DOHH2 (cell line): ENCODE measurements at regions not wholly inside any gene's neighbourhood (a gene's known extent, or its start where the extent isn't known, plus 50 kb on each side); places are given as distances from the start of the nearest gene placed in this dataset.

ENCODE experiments used
- H3F3A ChIP-seq: fragments of 200-600 bp; sonication (generic), shearing (Covaris generic); 2 replicates; pipeline ENCODE4 v1.6.0; 2016; ENCODE audit warnings: antibody characterized with exemption, mild to moderate bottlenecking; ENCODE audit not compliant: control insufficient read depth, insufficient read depth
- H3K27ac ChIP-seq: fragments of 200-600 bp; sonication (generic); 2 replicates; pipeline ENCODE4 v1.5.1; 2014; ENCODE audit warnings: low read depth, mild to moderate bottlenecking, low read length, moderate library complexity
- H3K27me3 ChIP-seq: fragments of 200-600 bp; sonication (generic); 2 replicates; pipeline ENCODE4 v1.6.1; 2014; ENCODE audit warnings: mild to moderate bottlenecking, low read length, mixed read lengths; ENCODE audit not compliant: control insufficient read depth
- H3K36me3 ChIP-seq: fragments of 200-600 bp; sonication (generic); 2 replicates; pipeline ENCODE4 v1.6.1; 2014; ENCODE audit warnings: mild to moderate bottlenecking, low read length, moderate library complexity, mixed read lengths; ENCODE audit not compliant: control insufficient read depth
- H3K4me1 ChIP-seq: fragments of 200-600 bp; sonication (generic); 2 replicates; pipeline ENCODE4 v1.6.1; 2014; ENCODE audit warnings: mild to moderate bottlenecking, low read length, mixed read lengths; ENCODE audit not compliant: control insufficient read depth
- H3K4me2 ChIP-seq: fragments of 200-600 bp; sonication (generic); 2 replicates; pipeline ENCODE4 v1.6.0; 2014; ENCODE audit warnings: mild to moderate bottlenecking, low read length, moderate library complexity
- H3K4me3 ChIP-seq: fragments of 200-600 bp; sonication (generic); 2 replicates; pipeline ENCODE4 v1.5.1; 2014; ENCODE audit warnings: mild to moderate bottlenecking, low read length, mixed read lengths
- H3K79me2 ChIP-seq: fragments of 200-600 bp; sonication (generic); 2 replicates; pipeline ENCODE4 v1.6.1; 2014; ENCODE audit warnings: mild to moderate bottlenecking, low read length, mixed read lengths; ENCODE audit not compliant: control insufficient read depth
- H3K9me2 ChIP-seq: fragments of 200-600 bp; sonication (generic); replicated peaks from 2 replicates; pipeline ENCODE4 v1.6.1; 2014; ENCODE audit warnings: mild to moderate bottlenecking, low read length, mixed read lengths; ENCODE audit not compliant: control insufficient read depth
- H3K9me3 ChIP-seq: fragments of 200-600 bp; sonication (generic); 2 replicates; pipeline ENCODE4 v1.6.1; 2014; ENCODE audit warnings: antibody characterized with exemption, low read length, mixed read lengths; ENCODE audit not compliant: control insufficient read depth, insufficient read depth
- H4K20me1 ChIP-seq: fragments of 200-600 bp; sonication (generic); 2 replicates; pipeline ENCODE4 v1.6.0; 2014; ENCODE audit warnings: low read depth, mild to moderate bottlenecking, antibody characterized with exemption, low read length, moderate library complexity; ENCODE audit not compliant: control insufficient read depth, insufficient read depth
- CTCF ChIP-seq: fragments of 200-600 bp; sonication (generic); IDR thresholded peaks from one replicate; pipeline ENCODE4 v1.5.1; 2014; ENCODE audit warnings: antibody characterized with exemption, mild to moderate bottlenecking, low read depth, low read length; ENCODE audit not compliant: poor library complexity, severe bottlenecking
- EZH2phosphoT487 ChIP-seq: fragments of 200-600 bp; sonication (generic); IDR thresholded peaks from 2 replicates; pipeline ENCODE4 v1.6.1; 2017; ENCODE audit warnings: borderline replicate concordance, mild to moderate bottlenecking, antibody characterized with exemption, low read length, moderate library complexity, mixed read lengths

- H3K4me3 ChIP-seq, result no peak overlapping the region
- no peak for TF ChIP-seq CTCF
- TF ChIP-seq EZH2phosphoT487, result no peak
- no peaks in the 10 kb centered on the region for H4K20me1 ChIP-seq
- H3K27me3 ChIP-seq, result no peaks in the 10 kb centered on the region
- no peak overlapping the region for H3K4me2 ChIP-seq
- H3K79me2 ChIP-seq, result no peaks in the 10 kb centered on the region
- H3F3A ChIP-seq, result no peaks in the 10 kb centered on the region
- no peaks in the 10 kb centered on the region for H3K9me2 ChIP-seq
- no peaks in the 10 kb centered on the region for H3K4me1 ChIP-seq
- no peak overlapping the region for H3K27ac ChIP-seq
- no peaks in the 10 kb centered on the region for H3K36me3 ChIP-seq
- H3K9me3 ChIP-seq, result no peaks in the 10 kb centered on the region
These were observed 413.2 kb downstream of the CTTN start for GRCh38 chr11:70811483-70811882.

- Histone ChIP-seq H3K4me2 (no peak overlapping the region), H3F3A (no peaks in the 10 kb centered on the region), H3K36me3 (no peaks in the 10 kb centered on the region), H3K9me2 (no peaks in the 10 kb centered on the region), H3K27me3 (no peaks in the 10 kb centered on the region), H3K79me2 (no peaks in the 10 kb centered on the region), H4K20me1 (no peaks in the 10 kb centered on the region), H3K9me3 (no peaks in the 10 kb centered on the region), H3K27ac (no peak overlapping the region), H3K4me1 (no peaks in the 10 kb centered on the region), H3K4me3 (no peak overlapping the region)
- no peak for TF ChIP-seq CTCF
- TF ChIP-seq EZH2phosphoT487, result no peak
These were observed 413.6 kb downstream of the CTTN start for GRCh38 chr11:70811915-70812314.

DNA sequence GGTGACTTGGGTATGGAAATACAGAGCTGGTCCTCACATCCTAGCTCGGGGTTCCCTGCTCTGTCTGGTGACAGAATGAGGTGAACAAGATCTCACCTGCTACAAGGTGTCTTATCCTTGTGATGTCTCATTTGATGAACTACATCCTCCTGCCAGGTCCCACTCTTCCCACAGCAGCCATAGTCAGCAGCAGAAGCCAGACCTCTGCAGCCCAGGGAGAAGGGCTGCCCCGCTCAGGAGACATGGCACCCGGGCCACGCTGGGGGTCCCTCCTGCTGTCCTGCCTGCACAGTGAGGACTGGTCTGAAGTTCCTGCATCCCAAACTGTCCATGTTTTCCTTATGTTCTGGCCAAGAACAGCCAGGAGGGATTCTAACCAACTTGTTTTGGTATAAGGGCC lies 414.1 kb downstream of the CTTN start:
- H3K4me2 ChIP-seq, result no peak overlapping the region
- H3K4me1 ChIP-seq, result no peaks in the 10 kb centered on the region
- no peaks in the 10 kb centered on the region for H3K36me3 ChIP-seq
- no peaks in the 10 kb centered on the region for H3K9me3 ChIP-seq
- no peak overlapping the region for H3K27ac ChIP-seq
- TF ChIP-seq CTCF (no peak), EZH2phosphoT487 (no peak)
- H3F3A ChIP-seq, result no peaks in the 10 kb centered on the region
- H3K27me3 ChIP-seq, result no peaks in the 10 kb centered on the region
- H4K20me1 ChIP-seq, result no peaks in the 10 kb centered on the region
- H3K9me2 ChIP-seq, result no peaks in the 10 kb centered on the region
- no peaks in the 10 kb centered on the region for H3K79me2 ChIP-seq
- no peak overlapping the region for H3K4me3 ChIP-seq

GRCh38 chr11:70813651-70814050 lies 415.3 kb downstream of the CTTN start:
- Histone ChIP-seq H3F3A (no peaks in the 10 kb centered on the region), H3K36me3 (no peaks in the 10 kb centered on the region), H3K4me3 (no peak overlapping the region), H4K20me1 (no peaks in the 10 kb centered on the region), H3K27ac (no peak overlapping the region), H3K79me2 (no peaks in the 10 kb centered on the region), H3K9me3 (no peaks in the 10 kb centered on the region), H3K4me1 (no peaks in the 10 kb centered on the region), H3K27me3 (no peaks in the 10 kb centered on the region), H3K4me2 (no peak overlapping the region), H3K9me2 (no peaks in the 10 kb centered on the region)
- TF ChIP-seq CTCF (no peak), EZH2phosphoT487 (no peak)
